ENCODE measurements at regions not wholly inside any gene's neighbourhood (a gene's known extent, or its start where the extent isn't known, plus 50 kb on each side); places are given as distances from the start of the nearest gene placed in this dataset.

DNA sequence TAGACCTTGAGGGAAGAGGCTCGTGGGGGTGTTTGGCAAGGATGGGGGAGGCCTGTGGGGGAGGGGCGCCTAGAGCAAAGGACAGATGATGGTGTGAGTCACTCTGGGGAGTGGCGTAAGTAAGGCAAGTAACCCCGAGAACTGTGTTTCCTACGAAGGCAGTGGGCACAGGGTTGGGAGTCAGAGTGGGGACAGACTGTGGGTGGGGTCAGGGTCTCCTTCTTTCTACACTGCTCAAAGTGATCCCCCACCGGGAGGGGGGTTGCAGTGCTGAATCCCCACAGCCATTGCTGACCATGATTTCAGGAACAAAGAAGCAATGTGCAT lies 136.8 kb downstream of the TENT4A start:
- TF ChIP-seq POLR2A (IDR thresholded peaks at IDR 0.05) (no peak), CTCF (IDR thresholded peaks at IDR 0.05) (no peak)
- WGBS, 2 donors: 73 to 84% methylated on average over 5 to 6 of the region's 6 CpGs
- intact Hi-C loops (cut with DNase I; ENCODE audit: low total_unique reads): no loop called here
- no peak overlapping the region for H3K4me3 ChIP-seq
- no peaks in the 10 kb centered on the region for H3K4me1 ChIP-seq
- no peaks in the 10 kb centered on the region for H3K36me3 ChIP-seq (ENCODE audit: low read depth, missing control alignments)
- H3K27ac ChIP-seq: no peak overlapping the region
- DNase-seq: no peak
- no peaks in the 10 kb centered on the region for H3K27me3 ChIP-seq
- H3K9me3 ChIP-seq: no peaks in the 10 kb centered on the region

DNA sequence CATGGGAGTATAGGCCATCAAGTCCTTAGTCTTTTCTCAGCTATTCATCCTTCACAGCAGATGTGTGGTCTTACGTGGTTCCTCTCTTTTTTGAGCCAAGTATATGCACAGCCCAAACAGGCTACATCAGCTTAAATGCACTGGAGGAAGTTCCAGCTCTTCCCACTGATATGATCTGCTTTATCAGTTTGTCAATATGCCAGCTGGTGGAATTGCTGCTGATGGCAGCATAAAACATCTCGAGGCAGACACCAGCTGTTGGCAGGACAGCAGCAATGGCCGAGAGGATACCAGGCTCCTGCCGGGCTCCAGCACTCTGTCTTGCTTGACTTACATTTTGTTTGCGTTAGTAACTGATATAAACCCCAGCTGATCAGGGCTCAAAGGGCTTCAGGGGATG lies 143.4 kb downstream of the TENT4A start:
- 47 to 57% methylated on average over 5 of the region's 5 CpGs for WGBS, 2 donors

GRCh38 chr5:6858419-6858818 lies 145.2 kb downstream of the TENT4A start:
- 61 to 77% methylated on average over 3 to 7 of the region's 7 CpGs for WGBS, 2 donors

More for the DNA sequence above, 143.4 kb downstream of the TENT4A start:
- no peaks in the 10 kb centered on the region for H3K36me3 ChIP-seq (ENCODE audit: low read depth, missing control alignments)
- no peak overlapping the region for H3K4me3 ChIP-seq
- no peaks in the 10 kb centered on the region for H3K4me1 ChIP-seq
- H3K9me3 ChIP-seq: no peaks in the 10 kb centered on the region
- DNase-seq: no peak
- no peaks in the 10 kb centered on the region for H3K27me3 ChIP-seq
- intact Hi-C loops (cut with DNase I; ENCODE audit: low total_unique reads): no loop called here
- H3K27ac ChIP-seq: no peak overlapping the region
- TF ChIP-seq CTCF (IDR thresholded peaks at IDR 0.05) (no peak), POLR2A (IDR thresholded peaks at IDR 0.05) (no peak)

GRCh38 chr5:6859023-6859422 lies 145.8 kb downstream of the TENT4A start:
- Histone ChIP-seq H3K27ac (no peak overlapping the region), H3K4me1 (no peaks in the 10 kb centered on the region), H3K9me3 (no peaks in the 10 kb centered on the region), H3K36me3 (ENCODE audit: low read depth, missing control alignments) (no peaks in the 10 kb centered on the region), H3K27me3 (no peaks in the 10 kb centered on the region), H3K4me3 (no peak overlapping the region)
- intact Hi-C loops (cut with DNase I; ENCODE audit: low total_unique reads): no loop called here
- no peak for DNase-seq
- TF ChIP-seq POLR2A (IDR thresholded peaks at IDR 0.05) (no peak), CTCF (IDR thresholded peaks at IDR 0.05) (no peak)
- 84 to 87% methylated on average over 11 of the region's 11 CpGs for WGBS, 2 donors

More at GRCh38 chr5:6858419-6858818, 145.2 kb downstream of the TENT4A start:
- no peaks in the 10 kb centered on the region for H3K27me3 ChIP-seq
- no peak for TF ChIP-seq POLR2A (IDR thresholded peaks at IDR 0.05)
- intact Hi-C loops (cut with DNase I; ENCODE audit: low total_unique reads): no loop called here
- no peak overlapping the region for H3K4me3 ChIP-seq
- H3K27ac ChIP-seq: no peak overlapping the region
- H3K9me3 ChIP-seq: no peaks in the 10 kb centered on the region
- no peak for DNase-seq
- H3K4me1 ChIP-seq: no peaks in the 10 kb centered on the region
- H3K36me3 ChIP-seq (ENCODE audit: low read depth, missing control alignments): no peaks in the 10 kb centered on the region

- H3K36me3 ChIP-seq (ENCODE audit: low read depth, missing control alignments): no peaks in the 10 kb centered on the region
- no peak overlapping the region for H3K4me3 ChIP-seq
- no peaks in the 10 kb centered on the region for H3K27me3 ChIP-seq
- TF ChIP-seq CTCF (IDR thresholded peaks at IDR 0.05) (no peak), POLR2A (IDR thresholded peaks at IDR 0.05) (no peak)
- no peaks in the 10 kb centered on the region for H3K4me1 ChIP-seq
- DNase-seq: no peak
- H3K27ac ChIP-seq: no peak overlapping the region
- H3K9me3 ChIP-seq: no peaks in the 10 kb centered on the region
- 79 to 80% methylated on average over 9 of the region's 9 CpGs for WGBS, 2 donors
- intact Hi-C loops (cut with DNase I; ENCODE audit: low total_unique reads): no loop called here
Measured at GRCh38 chr5:6859951-6860638, 146.9 kb downstream of the TENT4A start.
